HepG2 (cell line): ENCODE measurements at regions not wholly inside any gene's neighbourhood (a gene's known extent, or its start where the extent isn't known, plus 50 kb on each side); places are given as distances from the start of the nearest gene placed in this dataset.

Source experiments
- ATAC-seq: fragments of 200-7000 bp; cut with Tn5 transposase; 3 replicates; pipeline ENCODE4 v1.9.1; 2020; ENCODE audit warnings: mild to moderate bottlenecking, moderate library complexity
- BruUV-seq: library from RNA; stranded (reverse); fragments of 400-500 nt; replicated peaks from 2 replicates; lab custom pipeline; 2021; lab: Mats Ljungman, UMichigan
- CTCF ChIA-PET: fragments of 300-600 bp; formaldehyde crosslinking; extraction: SDS; loops from one replicate; lab custom pipeline; 2021; ENCODE audit warnings: low total read pairs, inconsistent platforms, low intra/inter-chr PET ratio; lab: Yijun Ruan, JAX
- POLR2A ChIA-PET: fragments of 350-600 bp; sonication (Branson Sonifier 250); formaldehyde crosslinking; loops from one replicate; lab custom pipeline; 2020; ENCODE audit warnings: antibody characterized with exemption, inconsistent platforms; lab: Yijun Ruan, JAX
- DNase-seq: peaks from one replicate; pipeline ENCODE4 v3.0.0-alpha.2; 2015; ENCODE audit warnings: low spot score
- FAIRE-seq: peaks from 3 replicates; lab custom pipeline; 2011; peaks lifted over from hg19 to GRCh38; lab: Jason Lieb, UNC
- H2AFZ ChIP-seq: one replicate; pipeline ENCODE4 v1.6.1; 2011; ENCODE audit warnings: low read length, inconsistent platforms
- H3K27ac ChIP-seq: fragments of 300-600 bp; 3 replicates; pipeline ENCODE4 v1.8.0; 2011; ENCODE audit warnings: mixed run types, mild to moderate bottlenecking, mixed read lengths, low read length, inconsistent platforms; ENCODE audit not compliant: insufficient read depth; ENCODE audit errors: extremely low read length
- H3K27me3 ChIP-seq, 2 experiments: fragments of 200-600 bp in 1 of 2; 2 replicates in 1 of 2; 3 replicates in 1 of 2; pipeline versions ENCODE4 v1.6.0 to v1.8.0; 2011; ENCODE audit warnings: low read length in 2 of 2, mild to moderate bottlenecking in 2 of 2, moderate library complexity in 2 of 2, inconsistent platforms in 1 of 2; ENCODE audit not compliant: insufficient read depth in 2 of 2, control insufficient read depth in 1 of 2
- H3K36me3 ChIP-seq, 2 experiments: fragments of 200-600 bp in 1 of 2; replicated peaks in 1 of 2; 2 replicates in 1 of 2; 3 replicates in 1 of 2; pipeline versions ENCODE4 v1.5.1 to v1.8.0; 2011; ENCODE audit warnings: low read length in 2 of 2, inconsistent platforms in 1 of 2; ENCODE audit not compliant: insufficient read depth in 2 of 2, control insufficient read depth in 1 of 2
- H3K4me1 ChIP-seq: 2 replicates; pipeline ENCODE4 v1.5.1; 2012; ENCODE audit warnings: low read length, inconsistent platforms; ENCODE audit not compliant: insufficient read depth
- H3K4me2 ChIP-seq: 2 replicates; pipeline ENCODE4 v1.6.0; 2011; ENCODE audit warnings: low read depth, low read length, inconsistent platforms
- H3K4me3 ChIP-seq, 3 experiments: fragments of 200-600 bp in 1 of 3; sonication (generic), shearing (Covaris generic) in 1 of 3; replicated peaks in 1 of 3; 2 replicates each; pipeline ENCODE4 v1.5.1; 2011 to 2016; ENCODE audit warnings: low read length in 3 of 3, inconsistent platforms in 2 of 3, low read depth in 2 of 3, mild to moderate bottlenecking in 2 of 3, control low read depth in 1 of 3, mixed read lengths in 1 of 3; ENCODE audit not compliant: insufficient read depth in 1 of 3
- H3K79me2 ChIP-seq: one replicate; pipeline ENCODE4 v1.6.1; 2011; ENCODE audit warnings: low read length, inconsistent platforms; ENCODE audit not compliant: insufficient read depth
- H3K9ac ChIP-seq: 2 replicates; pipeline ENCODE4 v1.6.0; 2011; ENCODE audit warnings: mild to moderate bottlenecking, low read depth, low read length, inconsistent platforms; ENCODE audit not compliant: insufficient read depth
- H3K9me3 ChIP-seq: 2 replicates; pipeline ENCODE4 v1.5.1; 2012; ENCODE audit warnings: mild to moderate bottlenecking, low read length
- H4K20me1 ChIP-seq: 2 replicates; pipeline ENCODE4 v1.6.0; 2011; ENCODE audit warnings: inconsistent platforms, mild to moderate bottlenecking, low read length, moderate library complexity; ENCODE audit not compliant: insufficient read depth
- ATF2 ChIP-seq: sonication (generic); formaldehyde crosslinking; IDR thresholded peaks from 2 replicates; pipeline ENCODE4 v1.4.0; 2020; ENCODE audit warnings: missing genetic modification reagents
- HDAC6 ChIP-seq: fragments of 200-600 bp; sonication (generic); IDR thresholded peaks from 2 replicates; pipeline ENCODE4 v1.7.0; 2017; ENCODE audit warnings: mild to moderate bottlenecking, antibody characterized with exemption, low read length, low read depth
- KLF6 ChIP-seq: IDR thresholded peaks from 2 replicates; pipeline ENCODE4 v1.8.0; 2016; ENCODE audit warnings: missing biosample characterization, missing genetic modification reagents
- NFRKB ChIP-seq: fragments of 450-650 bp; IDR thresholded peaks from 2 replicates; pipeline ENCODE4 v1.6.1; 2017
- RFXAP ChIP-seq: sonication (generic); formaldehyde crosslinking; IDR thresholded peaks from 2 replicates; pipeline ENCODE4 v1.4.0; 2020; ENCODE audit warnings: missing genetic modification reagents, borderline replicate concordance
- SP140L ChIP-seq: sonication (generic); formaldehyde crosslinking; IDR thresholded peaks from 2 replicates; pipeline ENCODE4 v1.4.0; 2020; ENCODE audit warnings: missing genetic modification reagents, borderline replicate concordance
- TRAFD1 ChIP-seq: sonication (generic); formaldehyde crosslinking; IDR thresholded peaks from 2 replicates; pipeline ENCODE4 v1.5.1; 2020; ENCODE audit warnings: missing genetic modification reagents, mild to moderate bottlenecking, borderline replicate concordance
- ZBTB34 ChIP-seq: sonication (generic); formaldehyde crosslinking; IDR thresholded peaks from 2 replicates; pipeline ENCODE4 v1.8.0; 2022; ENCODE audit warnings: mild to moderate bottlenecking, missing genetic modification reagents
- ZMYM2 ChIP-seq: sonication (generic); formaldehyde crosslinking; IDR thresholded peaks from 2 replicates; pipeline ENCODE4 v1.8.0; 2022; ENCODE audit warnings: mild to moderate bottlenecking, missing genetic modification reagents
- ZNF792 ChIP-seq: IDR thresholded peaks from 2 replicates; pipeline ENCODE4 v1.6.1; 2016
- WGBS: methylation state at CpG from one replicate; pipeline ENCODE4 v1.1.6; 2017; ENCODE audit warnings: low lambda C conversion rate; 5-methylcytosine and 5-hydroxymethylcytosine counted together
- in situ Hi-C: cut with HindIII; loops from 2 replicates; pipeline ENCODE4 v1.10.0; 2017; ENCODE audit warnings: low pct_unique_long_range_greater_than_20kb; ENCODE audit not compliant: extremely low pct_ligation_motif_present
- intact Hi-C: fragments of 100-400 bp; cut with micrococcal nuclease; formaldehyde crosslinking; loops from one replicate; pipeline ENCODE4 v1.10.0; 2022; ENCODE audit not compliant: unreplicated experiment
- TF ChIP-seq, protein P1 (sequence below): sonication (generic); formaldehyde crosslinking; IDR thresholded peaks from 2 replicates; pipeline ENCODE4 v1.5.0; 2020; ENCODE audit warnings: missing genetic modification reagents, mild to moderate bottlenecking, borderline replicate concordance
- TF ChIP-seq, protein P2 (sequence below): sonication (generic); formaldehyde crosslinking; IDR thresholded peaks from 2 replicates; pipeline ENCODE4 v1.4.0; 2020; ENCODE audit warnings: missing genetic modification reagents, borderline replicate concordance
- TF ChIP-seq, protein P3 (sequence below): sonication (generic); formaldehyde crosslinking; IDR thresholded peaks from 2 replicates; pipeline ENCODE4 v1.8.1; 2023; ENCODE audit warnings: mild to moderate bottlenecking, moderate library complexity, missing genetic modification reagents
- TF ChIP-seq, protein P4 (sequence below): sonication (generic); formaldehyde crosslinking; IDR thresholded peaks from 2 replicates; pipeline ENCODE4 v1.4.0; 2020; ENCODE audit warnings: mild to moderate bottlenecking, missing genetic modification reagents
- TF ChIP-seq, protein P5 (sequence below): sonication (generic); formaldehyde crosslinking; IDR thresholded peaks from 2 replicates; pipeline ENCODE4 v1.5.0; 2020; ENCODE audit warnings: missing genetic modification reagents, mild to moderate bottlenecking, borderline replicate concordance

GRCh38 chr10:125221716-125222115, 61.4 kb upstream of the CTBP2 start:
- BruUV-seq = no TSS peak
- H3K9me3 ChIP-seq = no peaks in the 10 kb centered on the region
- POLR2A ChIA-PET = no interaction called here
- intact Hi-C loops = no loop called here
- peaks cover 0 to 19% of the 10 kb centered on the region in 2 experiments; a peak in 4 of 5 replicates for H3K27me3 ChIP-seq
- DNase-seq (no peak), ATAC-seq (no peak), FAIRE-seq (no peak)
- no peak overlapping the region for H3K4me2 ChIP-seq
- no peaks in the 10 kb centered on the region for H3K4me1 ChIP-seq
- H2AFZ ChIP-seq = no peak overlapping the region
- in situ Hi-C loops = no loop called here
- CTCF ChIA-PET = no interaction called here
- no peak overlapping the region for H3K27ac ChIP-seq
- no peaks in the 10 kb centered on the region for H3K36me3 ChIP-seq
- no peak overlapping the region for H3K9ac ChIP-seq
- 9% methylated on average over 8 of the region's 8 CpGs for WGBS
- no peaks in the 10 kb centered on the region for H4K20me1 ChIP-seq
- no peaks in the 10 kb centered on the region for H3K79me2 ChIP-seq
- H3K4me3 ChIP-seq = no peak overlapping the region
- TF ChIP-seq ATF2 (no peak), HDAC6 (no peak), TRAFD1 (CRISPR knock-in tag) (no peak), SP140L (no peak), ZNF792 (CRISPR knock-in tag) (no peak), RFXAP (CRISPR knock-in tag) (no peak), ZBTB34 (CRISPR knock-in tag) (no peak), ZMYM2 (CRISPR knock-in tag) (no peak), KLF6 (CRISPR knock-in tag) (no peak), NFRKB (no peak)
- TF ChIP-seq, protein P1, sequence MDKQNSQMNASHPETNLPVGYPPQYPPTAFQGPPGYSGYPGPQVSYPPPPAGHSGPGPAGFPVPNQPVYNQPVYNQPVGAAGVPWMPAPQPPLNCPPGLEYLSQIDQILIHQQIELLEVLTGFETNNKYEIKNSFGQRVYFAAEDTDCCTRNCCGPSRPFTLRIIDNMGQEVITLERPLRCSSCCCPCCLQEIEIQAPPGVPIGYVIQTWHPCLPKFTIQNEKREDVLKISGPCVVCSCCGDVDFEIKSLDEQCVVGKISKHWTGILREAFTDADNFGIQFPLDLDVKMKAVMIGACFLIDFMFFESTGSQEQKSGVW (CRISPR knock-in tag) = no peak
- TF ChIP-seq, protein P2, sequence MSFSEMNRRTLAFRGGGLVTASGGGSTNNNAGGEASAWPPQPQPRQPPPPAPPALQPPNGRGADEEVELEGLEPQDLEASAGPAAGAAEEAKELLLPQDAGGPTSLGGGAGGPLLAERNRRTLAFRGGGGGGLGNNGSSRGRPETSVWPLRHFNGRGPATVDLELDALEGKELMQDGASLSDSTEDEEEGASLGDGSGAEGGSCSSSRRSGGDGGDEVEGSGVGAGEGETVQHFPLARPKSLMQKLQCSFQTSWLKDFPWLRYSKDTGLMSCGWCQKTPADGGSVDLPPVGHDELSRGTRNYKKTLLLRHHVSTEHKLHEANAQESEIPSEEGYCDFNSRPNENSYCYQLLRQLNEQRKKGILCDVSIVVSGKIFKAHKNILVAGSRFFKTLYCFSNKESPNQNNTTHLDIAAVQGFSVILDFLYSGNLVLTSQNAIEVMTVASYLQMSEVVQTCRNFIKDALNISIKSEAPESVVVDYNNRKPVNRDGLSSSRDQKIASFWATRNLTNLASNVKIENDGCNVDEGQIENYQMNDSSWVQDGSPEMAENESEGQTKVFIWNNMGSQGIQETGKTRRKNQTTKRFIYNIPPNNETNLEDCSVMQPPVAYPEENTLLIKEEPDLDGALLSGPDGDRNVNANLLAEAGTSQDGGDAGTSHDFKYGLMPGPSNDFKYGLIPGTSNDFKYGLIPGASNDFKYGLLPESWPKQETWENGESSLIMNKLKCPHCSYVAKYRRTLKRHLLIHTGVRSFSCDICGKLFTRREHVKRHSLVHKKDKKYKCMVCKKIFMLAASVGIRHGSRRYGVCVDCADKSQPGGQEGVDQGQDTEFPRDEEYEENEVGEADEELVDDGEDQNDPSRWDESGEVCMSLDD (CRISPR knock-in tag) = no peak
- TF ChIP-seq, protein P3, sequence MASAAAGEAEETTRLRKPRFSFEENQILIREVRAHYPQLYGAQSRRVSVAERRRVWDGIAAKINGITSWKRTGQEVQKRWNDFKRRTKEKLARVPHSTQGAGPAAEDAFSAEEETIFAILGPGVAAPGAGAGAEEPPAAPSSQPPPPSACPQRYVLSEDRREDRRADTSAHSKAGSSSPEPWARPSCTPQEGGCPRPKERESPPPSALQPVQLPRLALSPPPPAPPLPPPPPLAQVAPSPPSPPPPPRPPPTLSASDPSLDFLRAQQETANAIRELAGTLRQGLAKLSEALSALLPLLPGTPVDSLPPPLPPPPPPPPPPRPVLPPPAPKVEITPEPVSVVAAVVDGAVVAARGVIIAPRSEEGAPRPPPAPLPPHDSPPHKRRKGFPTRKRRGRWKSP (CRISPR knock-in tag) = no peak
- TF ChIP-seq, protein P4, sequence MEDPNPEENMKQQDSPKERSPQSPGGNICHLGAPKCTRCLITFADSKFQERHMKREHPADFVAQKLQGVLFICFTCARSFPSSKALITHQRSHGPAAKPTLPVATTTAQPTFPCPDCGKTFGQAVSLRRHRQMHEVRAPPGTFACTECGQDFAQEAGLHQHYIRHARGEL (CRISPR knock-in tag) = no peak
- TF ChIP-seq, protein P5, sequence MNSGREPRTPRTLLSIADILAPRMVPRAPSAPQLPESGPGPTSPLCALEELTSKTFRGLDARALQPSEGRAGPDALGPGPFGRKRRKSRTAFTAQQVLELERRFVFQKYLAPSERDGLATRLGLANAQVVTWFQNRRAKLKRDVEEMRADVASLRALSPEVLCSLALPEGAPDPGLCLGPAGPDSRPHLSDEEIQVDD = no peak
